Cerebellar cortex (tissue), 1 donor: ENCODE measurements at regions not wholly inside any gene's neighbourhood (a gene's known extent, or its start where the extent isn't known, plus 50 kb on each side); places are given as distances from the start of the nearest gene placed in this dataset.
A peak's percentile ranks its signal among the peaks of the same experiment; 100 is the strongest.

ENCODE experiments used
- DNase-seq: peaks from one replicate; pipeline ENCODE4 v3.0.0-alpha.2; 2015; ENCODE audit warnings: low spot score

- DNase-seq: no peak
These were observed 538.4 kb upstream of the NOX3 start for GRCh38 chr6:155994086-155994485.

GRCh38 chr6:155993240-155993639, 537.6 kb upstream of the NOX3 start:
- DNase-seq: no peak

- DNase-seq: peak; percentile 93
These were observed 530.1 kb upstream of the NOX3 start for GRCh38 chr6:155985660-155986138.

- no peak for DNase-seq
These were observed 525.1 kb upstream of the NOX3 start for GRCh38 chr6:155980768-155981079.

- DNase-seq: no peak
These were observed 524.6 kb upstream of the NOX3 start for GRCh38 chr6:155980014-155980767.

GRCh38 chr6:155975506-155975905, 519.9 kb upstream of the NOX3 start:
- no peak for DNase-seq

GRCh38 chr6:155974811-155975323, 519.2 kb upstream of the NOX3 start:
- DNase-seq: no peak

- no peak for DNase-seq
These were observed 518.7 kb upstream of the NOX3 start for GRCh38 chr6:155974359-155974758.

- no peak for DNase-seq
These were observed 515.5 kb upstream of the NOX3 start for GRCh38 chr6:155970876-155971708.

GRCh38 chr6:155970472-155970871, 514.8 kb upstream of the NOX3 start:
- no peak for DNase-seq

- DNase-seq: no peak
These were observed 513.3 kb upstream of the NOX3 start for GRCh38 chr6:155968921-155969320.

GRCh38 chr6:155967322-155967721, 511.7 kb upstream of the NOX3 start:
- no peak for DNase-seq

GRCh38 chr6:155964544-155964943, 508.9 kb upstream of the NOX3 start:
- DNase-seq: no peak

- no peak for DNase-seq
These were observed 506.6 kb upstream of the NOX3 start for GRCh38 chr6:155962276-155962675.

GRCh38 chr6:155959898-155960495, 504.4 kb upstream of the NOX3 start:
- no peak for DNase-seq

GRCh38 chr6:155958550-155958949, 502.9 kb upstream of the NOX3 start:
- DNase-seq: no peak

GRCh38 chr6:155955038-155955437, 499.4 kb upstream of the NOX3 start:
- no peak for DNase-seq

GRCh38 chr6:155954149-155954548, 498.5 kb upstream of the NOX3 start:
- DNase-seq: no peak

GRCh38 chr6:155949256-155949655, 493.6 kb upstream of the NOX3 start:
- DNase-seq: peak; percentile 73

GRCh38 chr6:155946860-155947259, 491.2 kb upstream of the NOX3 start:
- DNase-seq: no peak

- DNase-seq: no peak
These were observed 488.0 kb upstream of the NOX3 start for GRCh38 chr6:155943635-155944034.

GRCh38 chr6:155939253-155939652, 483.6 kb upstream of the NOX3 start:
- no peak for DNase-seq

- DNase-seq: no peak
These were observed 480.9 kb upstream of the NOX3 start for GRCh38 chr6:155936551-155936950.
